H1 (cell line): ENCODE measurements at regions not wholly inside any gene's neighbourhood (a gene's known extent, or its start where the extent isn't known, plus 50 kb on each side); places are given as distances from the start of the nearest gene placed in this dataset.

Source experiments
- BRCA1 ChIP-seq: IDR thresholded peaks from 2 replicates; pipeline ENCODE4 v1.6.1; 2012; ENCODE audit warnings: low read depth, low read length, improper control_type of control experiment
- CEBPB ChIP-seq: IDR thresholded peaks from 2 replicates; pipeline ENCODE4 v1.6.1; 2012; ENCODE audit warnings: low read depth, low read length
- EP300 ChIP-seq, 2 experiments: IDR thresholded peaks; 1 replicate in 1 of 2; 2 replicates in 1 of 2; pipeline ENCODE4 v1.6.1; 2011 to 2012; ENCODE audit warnings: low read depth in 2 of 2, low read length in 2 of 2, mild to moderate bottlenecking in 2 of 2, borderline replicate concordance in 1 of 2, inconsistent platforms in 1 of 2, moderate library complexity in 1 of 2
- GABPA ChIP-seq: IDR thresholded peaks from 2 replicates; pipeline ENCODE4 v1.6.1; 2011; ENCODE audit warnings: mild to moderate bottlenecking, low read length, moderate library complexity, borderline replicate concordance; ENCODE audit not compliant: insufficient read depth
- HDAC6 ChIP-seq: IDR thresholded peaks from one replicate; pipeline ENCODE4 v1.7.1; 2012; ENCODE audit warnings: low read depth, mild to moderate bottlenecking, inconsistent platforms, low read length, moderate library complexity
- NANOG ChIP-seq: IDR thresholded peaks from 2 replicates; pipeline ENCODE4 v1.6.1; 2011; ENCODE audit warnings: low read length, low read depth, mild to moderate bottlenecking, inconsistent platforms; ENCODE audit not compliant: insufficient read depth, poor library complexity, severe bottlenecking
- POLR2A ChIP-seq, 2 experiments: IDR thresholded peaks; 1 replicate in 1 of 2; 2 replicates in 1 of 2; pipeline ENCODE4 v1.6.1; 2011; ENCODE audit warnings: low read depth in 2 of 2, low read length in 2 of 2, mild to moderate bottlenecking in 2 of 2; ENCODE audit errors: control extremely low read depth in 1 of 2
- POLR2AphosphoS5 ChIP-seq: IDR thresholded peaks from 2 replicates; pipeline ENCODE4 v1.6.1; 2011; ENCODE audit warnings: low read depth, low read length
- RBBP5 ChIP-seq: IDR thresholded peaks from 2 replicates; pipeline ENCODE4 v1.7.1; 2012; ENCODE audit warnings: low read depth, mild to moderate bottlenecking, inconsistent platforms, low read length, moderate library complexity, borderline replicate concordance
- SUZ12 ChIP-seq: fragments of 200-600 bp; sonication (generic); IDR thresholded peaks from 2 replicates; pipeline ENCODE4 v1.6.1; 2012; ENCODE audit warnings: mild to moderate bottlenecking, inconsistent platforms, low read length, moderate library complexity, mixed read lengths
- TAF1 ChIP-seq: IDR thresholded peaks from 2 replicates; pipeline ENCODE4 v1.6.1; 2011; ENCODE audit warnings: mild to moderate bottlenecking, low read depth, low read length
- USF2 ChIP-seq: IDR thresholded peaks from 2 replicates; pipeline ENCODE4 v1.6.1; 2011; ENCODE audit warnings: low read length, improper control_type of control experiment
- TF ChIP-seq, protein P1 (sequence below), 3 experiments: IDR thresholded peaks; 1 replicate in 2 of 3; 2 replicates in 1 of 3; pipeline versions ENCODE4 v1.5.1 to v1.6.1; 2011; ENCODE audit warnings: low read length in 3 of 3, mild to moderate bottlenecking in 3 of 3, inconsistent platforms in 2 of 3, low read depth in 1 of 3, moderate library complexity in 1 of 3; ENCODE audit not compliant: insufficient read depth in 1 of 3; ENCODE audit errors: control extremely low read depth in 1 of 3

DNA sequence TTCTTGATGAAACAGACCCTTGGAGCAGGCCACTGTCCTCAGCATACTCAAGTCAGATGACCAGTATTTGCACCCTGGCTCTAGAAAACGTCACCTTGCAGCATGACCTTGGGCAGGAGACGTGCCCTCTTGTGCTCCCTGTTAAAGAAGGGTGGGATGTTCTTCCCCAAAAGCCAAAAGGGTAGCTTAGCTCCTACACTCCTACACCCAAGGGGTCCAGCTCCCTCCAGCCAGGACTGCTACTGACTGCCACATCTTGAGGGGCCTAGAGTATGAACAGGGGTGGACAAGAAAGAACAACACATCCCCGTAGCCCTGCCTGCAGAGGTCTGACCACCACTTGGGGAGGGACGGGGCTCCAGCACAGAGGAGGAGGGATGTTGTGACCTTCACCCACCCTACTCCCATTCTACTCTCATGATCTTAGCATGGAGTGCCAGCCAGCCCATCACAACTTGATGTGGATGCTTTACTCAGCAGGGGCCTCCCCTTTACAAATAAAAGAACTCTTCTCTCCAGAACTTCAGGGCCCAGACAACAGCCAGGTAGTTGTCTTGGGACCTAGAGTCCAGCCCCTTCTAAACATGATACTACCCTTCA lies 165.3 kb upstream of the ZMIZ1 start:
- TF ChIP-seq, protein P1, sequence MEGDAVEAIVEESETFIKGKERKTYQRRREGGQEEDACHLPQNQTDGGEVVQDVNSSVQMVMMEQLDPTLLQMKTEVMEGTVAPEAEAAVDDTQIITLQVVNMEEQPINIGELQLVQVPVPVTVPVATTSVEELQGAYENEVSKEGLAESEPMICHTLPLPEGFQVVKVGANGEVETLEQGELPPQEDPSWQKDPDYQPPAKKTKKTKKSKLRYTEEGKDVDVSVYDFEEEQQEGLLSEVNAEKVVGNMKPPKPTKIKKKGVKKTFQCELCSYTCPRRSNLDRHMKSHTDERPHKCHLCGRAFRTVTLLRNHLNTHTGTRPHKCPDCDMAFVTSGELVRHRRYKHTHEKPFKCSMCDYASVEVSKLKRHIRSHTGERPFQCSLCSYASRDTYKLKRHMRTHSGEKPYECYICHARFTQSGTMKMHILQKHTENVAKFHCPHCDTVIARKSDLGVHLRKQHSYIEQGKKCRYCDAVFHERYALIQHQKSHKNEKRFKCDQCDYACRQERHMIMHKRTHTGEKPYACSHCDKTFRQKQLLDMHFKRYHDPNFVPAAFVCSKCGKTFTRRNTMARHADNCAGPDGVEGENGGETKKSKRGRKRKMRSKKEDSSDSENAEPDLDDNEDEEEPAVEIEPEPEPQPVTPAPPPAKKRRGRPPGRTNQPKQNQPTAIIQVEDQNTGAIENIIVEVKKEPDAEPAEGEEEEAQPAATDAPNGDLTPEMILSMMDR (IDR thresholded peaks at IDR 0.05; ENCODE audit: control extremely low read depth in 1 of 3, insufficient read depth in 1 of 3, low read depth in 1 of 3, low read length in 3 of 3), result no peak
- TF ChIP-seq POLR2AphosphoS5 (no peak), USF2 (no peak), GABPA (no peak), EP300 (IDR thresholded peaks at IDR 0.05; ENCODE audit: borderline replicate concordance in 1 of 2, low read depth in 2 of 2, low read length in 2 of 2) (no peak), NANOG (no peak), POLR2A (IDR thresholded peaks at IDR 0.05; ENCODE audit: control extremely low read depth in 1 of 2, low read depth in 2 of 2, low read length in 2 of 2) (no peak), HDAC6 (no peak), BRCA1 (no peak), TAF1 (no peak), CEBPB (no peak), SUZ12 (no peak), RBBP5 (no peak)
